Keratinocyte (primary cell): ENCODE measurements at regions not wholly inside any gene's neighbourhood (a gene's known extent, or its start where the extent isn't known, plus 50 kb on each side); places are given as distances from the start of the nearest gene placed in this dataset.

Experiments used
- EZH2 ChIP-seq: IDR thresholded peaks from one replicate; pipeline ENCODE4 v1.6.1; 2012; ENCODE audit warnings: inconsistent platforms, mild to moderate bottlenecking, low read length, moderate library complexity
- TF ChIP-seq, protein P1 (sequence below), 3 experiments: IDR thresholded peaks in 1 of 3; conservative IDR thresholded peaks in 1 of 3; optimal IDR thresholded peaks in 1 of 3; 2 replicates in 2 of 3; 3 replicates in 1 of 3; pipeline versions ENCODE3 to v1.5.1; 2011; ENCODE audit warnings: low read length in 3 of 3, mild to moderate bottlenecking in 3 of 3, moderate library complexity in 2 of 3, control low read depth in 1 of 3, inconsistent platforms in 1 of 3; ENCODE audit not compliant: insufficient read depth in 2 of 3; ENCODE audit errors: extremely low read depth in 1 of 3

DNA sequence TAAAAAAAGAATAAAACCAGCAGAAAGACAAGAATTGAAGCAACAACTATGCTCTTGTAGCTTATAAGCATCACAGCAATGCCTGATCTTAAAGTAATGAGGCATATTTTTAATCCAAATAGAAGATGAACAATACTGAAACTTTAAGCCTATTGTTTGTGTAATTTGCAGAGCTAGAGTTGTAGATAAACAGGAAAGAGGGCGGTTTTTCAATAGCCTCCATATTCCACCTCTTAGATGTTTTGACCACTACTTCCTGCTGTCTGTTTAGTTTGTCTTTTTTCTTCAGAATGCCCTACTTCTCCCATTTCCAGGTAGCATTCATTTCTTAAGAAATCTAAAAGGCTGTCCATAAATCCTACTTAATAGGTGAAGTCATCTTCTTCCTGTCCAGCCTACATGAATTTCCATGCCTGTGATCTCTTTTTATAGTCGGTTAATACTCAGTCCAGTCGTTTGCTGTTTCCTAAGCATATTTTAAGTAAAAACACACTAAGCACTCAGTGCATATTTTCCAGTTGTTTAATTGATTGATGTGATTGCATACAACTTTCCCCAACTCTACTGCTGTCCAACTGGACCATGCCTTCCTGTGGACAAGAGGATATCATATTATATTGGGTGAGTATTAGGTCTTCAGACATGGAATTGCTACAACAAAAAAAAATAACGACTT, 308.1 kb downstream of the TFEC start:
- TF ChIP-seq, protein P1, sequence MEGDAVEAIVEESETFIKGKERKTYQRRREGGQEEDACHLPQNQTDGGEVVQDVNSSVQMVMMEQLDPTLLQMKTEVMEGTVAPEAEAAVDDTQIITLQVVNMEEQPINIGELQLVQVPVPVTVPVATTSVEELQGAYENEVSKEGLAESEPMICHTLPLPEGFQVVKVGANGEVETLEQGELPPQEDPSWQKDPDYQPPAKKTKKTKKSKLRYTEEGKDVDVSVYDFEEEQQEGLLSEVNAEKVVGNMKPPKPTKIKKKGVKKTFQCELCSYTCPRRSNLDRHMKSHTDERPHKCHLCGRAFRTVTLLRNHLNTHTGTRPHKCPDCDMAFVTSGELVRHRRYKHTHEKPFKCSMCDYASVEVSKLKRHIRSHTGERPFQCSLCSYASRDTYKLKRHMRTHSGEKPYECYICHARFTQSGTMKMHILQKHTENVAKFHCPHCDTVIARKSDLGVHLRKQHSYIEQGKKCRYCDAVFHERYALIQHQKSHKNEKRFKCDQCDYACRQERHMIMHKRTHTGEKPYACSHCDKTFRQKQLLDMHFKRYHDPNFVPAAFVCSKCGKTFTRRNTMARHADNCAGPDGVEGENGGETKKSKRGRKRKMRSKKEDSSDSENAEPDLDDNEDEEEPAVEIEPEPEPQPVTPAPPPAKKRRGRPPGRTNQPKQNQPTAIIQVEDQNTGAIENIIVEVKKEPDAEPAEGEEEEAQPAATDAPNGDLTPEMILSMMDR (optimal IDR thresholded peaks at IDR 0.05 in 1 of 3, IDR thresholded peaks at IDR 0.05 in 1 of 3, conservative IDR thresholded peaks at IDR 0.05 in 1 of 3; ENCODE audit: extremely low read depth in 1 of 3, insufficient read depth in 2 of 3, low read length in 3 of 3) = no peak
- TF ChIP-seq EZH2 = no peak
